ES-I3 (cell line): ENCODE measurements at regions not wholly inside any gene's neighbourhood (a gene's known extent, or its start where the extent isn't known, plus 50 kb on each side); places are given as distances from the start of the nearest gene placed in this dataset.

Experiments used
- H3K36me3 ChIP-seq: 2 replicates; pipeline ENCODE4 v1.6.1; 2013; ENCODE audit warnings: mild to moderate bottlenecking, low read length, control low read depth, moderate library complexity; ENCODE audit not compliant: insufficient read depth
- H3K4me1 ChIP-seq: 2 replicates; pipeline ENCODE4 v1.6.1; 2013; ENCODE audit warnings: mild to moderate bottlenecking, control low read depth, low read length; ENCODE audit not compliant: insufficient read depth
- H3K9ac ChIP-seq: 2 replicates; pipeline ENCODE4 v1.6.1; 2013; ENCODE audit warnings: low read depth, mild to moderate bottlenecking, low read length, moderate library complexity
- H3K9me3 ChIP-seq: 2 replicates; pipeline ENCODE4 v1.6.1; 2013; ENCODE audit warnings: mild to moderate bottlenecking, low read length, moderate library complexity; ENCODE audit not compliant: control insufficient read depth, insufficient read depth

- Histone ChIP-seq H3K9me3 (no peaks in the 10 kb centered on the region), H3K4me1 (peaks cover 16% of the 10 kb centered on the region), H3K9ac (peak overlapping the region; percentile 30; the same call in 1 of the 2 replicates), H3K36me3 (no peaks in the 10 kb centered on the region)
Measured at GRCh38 chr13:106796280-106797047, 228.5 kb upstream of the ARGLU1 start.

- Histone ChIP-seq H3K4me1 (peaks cover 16% of the 10 kb centered on the region), H3K9me3 (no peaks in the 10 kb centered on the region), H3K36me3 (no peaks in the 10 kb centered on the region), H3K9ac (peak overlapping the region; percentile 19; the same call in 1 of the 2 replicates)
Measured at GRCh38 chr13:106795847-106796246, 227.9 kb upstream of the ARGLU1 start.

GRCh38 chr13:106794117-106794516 lies 226.2 kb upstream of the ARGLU1 start:
- H3K4me1 ChIP-seq, result peaks cover 14% of the 10 kb centered on the region
- no peaks in the 10 kb centered on the region for H3K36me3 ChIP-seq
- H3K9me3 ChIP-seq, result no peaks in the 10 kb centered on the region
- H3K9ac ChIP-seq, result no peak overlapping the region

GRCh38 chr13:106789911-106790310 lies 222.0 kb upstream of the ARGLU1 start:
- H3K9ac ChIP-seq, result no peak overlapping the region
- H3K36me3 ChIP-seq, result no peaks in the 10 kb centered on the region
- no peaks in the 10 kb centered on the region for H3K9me3 ChIP-seq
- H3K4me1 ChIP-seq, result peaks cover 10% of the 10 kb centered on the region; the same call in 1 of the 2 replicates

- Histone ChIP-seq H3K9ac (no peak overlapping the region), H3K36me3 (no peaks in the 10 kb centered on the region), H3K9me3 (no peaks in the 10 kb centered on the region), H3K4me1 (peaks cover 6% of the 10 kb centered on the region; the same call in 1 of the 2 replicates)
Measured at GRCh38 chr13:106786006-106786563, 218.1 kb upstream of the ARGLU1 start.

- Histone ChIP-seq H3K36me3 (no peaks in the 10 kb centered on the region), H3K9me3 (no peaks in the 10 kb centered on the region; the same call in 1 of the 2 replicates), H3K9ac (no peak overlapping the region), H3K4me1 (no peaks in the 10 kb centered on the region)
Measured at GRCh38 chr13:106774621-106775020, 206.7 kb upstream of the ARGLU1 start.

GRCh38 chr13:106772006-106772601 lies 204.2 kb upstream of the ARGLU1 start:
- no peaks in the 10 kb centered on the region for H3K4me1 ChIP-seq
- H3K9me3 ChIP-seq, result peaks cover 2% of the 10 kb centered on the region
- no peaks in the 10 kb centered on the region for H3K36me3 ChIP-seq
- no peak overlapping the region for H3K9ac ChIP-seq

- Histone ChIP-seq H3K36me3 (no peaks in the 10 kb centered on the region), H3K9me3 (peaks cover 2% of the 10 kb centered on the region; the same call in 1 of the 2 replicates), H3K4me1 (no peaks in the 10 kb centered on the region)
Measured at GRCh38 chr13:106768991-106769390, 201.1 kb upstream of the ARGLU1 start.

GRCh38 chr13:106762708-106763107 lies 194.8 kb upstream of the ARGLU1 start:
- Histone ChIP-seq H3K36me3 (no peaks in the 10 kb centered on the region), H3K9me3 (peaks cover 2% of the 10 kb centered on the region; the same call in 1 of the 2 replicates), H3K4me1 (no peaks in the 10 kb centered on the region), H3K9ac (no peak overlapping the region)

More at GRCh38 chr13:106768991-106769390, 201.1 kb upstream of the ARGLU1 start:
- no peak overlapping the region for H3K9ac ChIP-seq

- Histone ChIP-seq H3K9me3 (no peaks in the 10 kb centered on the region), H3K36me3 (no peaks in the 10 kb centered on the region), H3K4me1 (no peaks in the 10 kb centered on the region; the same call in 1 of the 2 replicates), H3K9ac (no peak overlapping the region)
Measured at GRCh38 chr13:106756446-106756845, 188.5 kb upstream of the ARGLU1 start.

GRCh38 chr13:106755542-106755941 lies 187.6 kb upstream of the ARGLU1 start:
- Histone ChIP-seq H3K36me3 (no peaks in the 10 kb centered on the region), H3K9me3 (no peaks in the 10 kb centered on the region), H3K9ac (no peak overlapping the region), H3K4me1 (no peaks in the 10 kb centered on the region; the same call in 1 of the 2 replicates)

GRCh38 chr13:106753251-106753650 lies 185.3 kb upstream of the ARGLU1 start:
- no peak overlapping the region for H3K9ac ChIP-seq
- H3K9me3 ChIP-seq, result no peaks in the 10 kb centered on the region
- no peaks in the 10 kb centered on the region for H3K36me3 ChIP-seq
- no peaks in the 10 kb centered on the region; the same call in 1 of the 2 replicates for H3K4me1 ChIP-seq

GRCh38 chr13:106752584-106753170 lies 184.7 kb upstream of the ARGLU1 start:
- no peak overlapping the region for H3K9ac ChIP-seq

GRCh38 chr13:106748785-106749184 lies 180.8 kb upstream of the ARGLU1 start:
- no peaks in the 10 kb centered on the region; the same call in 1 of the 2 replicates for H3K4me1 ChIP-seq
- H3K36me3 ChIP-seq, result no peaks in the 10 kb centered on the region
- H3K9me3 ChIP-seq, result peaks cover 2% of the 10 kb centered on the region; the same call in 1 of the 2 replicates
- H3K9ac ChIP-seq, result no peak overlapping the region

More at GRCh38 chr13:106752584-106753170, 184.7 kb upstream of the ARGLU1 start:
- Histone ChIP-seq H3K9me3 (peaks cover 2% of the 10 kb centered on the region; the same call in 1 of the 2 replicates), H3K4me1 (no peaks in the 10 kb centered on the region; the same call in 1 of the 2 replicates), H3K36me3 (no peaks in the 10 kb centered on the region)
